ENCODE measurements at regions not wholly inside any gene's neighbourhood (a gene's known extent, or its start where the extent isn't known, plus 50 kb on each side); places are given as distances from the start of the nearest gene placed in this dataset.

DNA sequence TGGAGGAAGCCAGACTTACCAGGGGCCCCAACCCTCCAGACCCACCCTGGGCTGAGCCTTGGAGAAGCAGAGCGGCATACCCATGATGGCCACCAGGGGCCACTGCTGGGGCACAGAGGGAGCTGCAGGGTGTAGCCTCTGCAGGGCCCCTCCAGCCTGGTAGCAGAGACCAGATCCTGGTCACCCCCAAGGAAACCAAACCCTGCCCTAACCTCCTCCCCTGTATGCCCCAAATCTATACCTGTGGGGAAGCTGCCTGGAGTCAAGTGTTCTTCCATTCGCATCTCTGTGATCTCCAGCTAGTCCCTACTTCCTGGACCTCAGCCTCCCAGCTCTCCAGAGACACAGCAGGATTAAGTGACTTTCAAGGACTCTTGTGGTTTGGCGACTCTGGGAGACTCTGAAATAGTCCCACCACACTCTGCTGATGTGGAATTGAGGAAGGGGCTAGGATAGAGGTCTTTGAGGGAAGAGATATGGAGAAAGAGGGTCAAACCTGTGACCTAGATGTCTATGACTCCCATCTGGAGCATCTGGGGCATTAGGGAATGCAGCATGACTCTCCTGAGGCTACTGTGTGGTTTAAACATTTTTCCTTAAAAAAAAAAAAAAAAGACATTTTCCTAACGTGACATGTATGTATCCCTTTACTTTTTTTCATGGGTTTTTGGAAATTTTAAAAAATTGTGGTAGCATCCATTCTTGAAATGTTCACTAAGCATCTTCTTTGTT, 119.2 kb upstream of the IPO9 start (continued):
- TF ChIP-seq, protein P1, sequence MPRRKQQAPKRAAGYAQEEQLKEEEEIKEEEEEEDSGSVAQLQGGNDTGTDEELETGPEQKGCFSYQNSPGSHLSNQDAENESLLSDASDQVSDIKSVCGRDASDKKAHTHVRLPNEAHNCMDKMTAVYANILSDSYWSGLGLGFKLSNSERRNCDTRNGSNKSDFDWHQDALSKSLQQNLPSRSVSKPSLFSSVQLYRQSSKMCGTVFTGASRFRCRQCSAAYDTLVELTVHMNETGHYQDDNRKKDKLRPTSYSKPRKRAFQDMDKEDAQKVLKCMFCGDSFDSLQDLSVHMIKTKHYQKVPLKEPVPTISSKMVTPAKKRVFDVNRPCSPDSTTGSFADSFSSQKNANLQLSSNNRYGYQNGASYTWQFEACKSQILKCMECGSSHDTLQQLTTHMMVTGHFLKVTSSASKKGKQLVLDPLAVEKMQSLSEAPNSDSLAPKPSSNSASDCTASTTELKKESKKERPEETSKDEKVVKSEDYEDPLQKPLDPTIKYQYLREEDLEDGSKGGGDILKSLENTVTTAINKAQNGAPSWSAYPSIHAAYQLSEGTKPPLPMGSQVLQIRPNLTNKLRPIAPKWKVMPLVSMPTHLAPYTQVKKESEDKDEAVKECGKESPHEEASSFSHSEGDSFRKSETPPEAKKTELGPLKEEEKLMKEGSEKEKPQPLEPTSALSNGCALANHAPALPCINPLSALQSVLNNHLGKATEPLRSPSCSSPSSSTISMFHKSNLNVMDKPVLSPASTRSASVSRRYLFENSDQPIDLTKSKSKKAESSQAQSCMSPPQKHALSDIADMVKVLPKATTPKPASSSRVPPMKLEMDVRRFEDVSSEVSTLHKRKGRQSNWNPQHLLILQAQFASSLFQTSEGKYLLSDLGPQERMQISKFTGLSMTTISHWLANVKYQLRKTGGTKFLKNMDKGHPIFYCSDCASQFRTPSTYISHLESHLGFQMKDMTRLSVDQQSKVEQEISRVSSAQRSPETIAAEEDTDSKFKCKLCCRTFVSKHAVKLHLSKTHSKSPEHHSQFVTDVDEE (CRISPR knock-in tag; IDR thresholded peaks at IDR 0.05) = no peak

DNA sequence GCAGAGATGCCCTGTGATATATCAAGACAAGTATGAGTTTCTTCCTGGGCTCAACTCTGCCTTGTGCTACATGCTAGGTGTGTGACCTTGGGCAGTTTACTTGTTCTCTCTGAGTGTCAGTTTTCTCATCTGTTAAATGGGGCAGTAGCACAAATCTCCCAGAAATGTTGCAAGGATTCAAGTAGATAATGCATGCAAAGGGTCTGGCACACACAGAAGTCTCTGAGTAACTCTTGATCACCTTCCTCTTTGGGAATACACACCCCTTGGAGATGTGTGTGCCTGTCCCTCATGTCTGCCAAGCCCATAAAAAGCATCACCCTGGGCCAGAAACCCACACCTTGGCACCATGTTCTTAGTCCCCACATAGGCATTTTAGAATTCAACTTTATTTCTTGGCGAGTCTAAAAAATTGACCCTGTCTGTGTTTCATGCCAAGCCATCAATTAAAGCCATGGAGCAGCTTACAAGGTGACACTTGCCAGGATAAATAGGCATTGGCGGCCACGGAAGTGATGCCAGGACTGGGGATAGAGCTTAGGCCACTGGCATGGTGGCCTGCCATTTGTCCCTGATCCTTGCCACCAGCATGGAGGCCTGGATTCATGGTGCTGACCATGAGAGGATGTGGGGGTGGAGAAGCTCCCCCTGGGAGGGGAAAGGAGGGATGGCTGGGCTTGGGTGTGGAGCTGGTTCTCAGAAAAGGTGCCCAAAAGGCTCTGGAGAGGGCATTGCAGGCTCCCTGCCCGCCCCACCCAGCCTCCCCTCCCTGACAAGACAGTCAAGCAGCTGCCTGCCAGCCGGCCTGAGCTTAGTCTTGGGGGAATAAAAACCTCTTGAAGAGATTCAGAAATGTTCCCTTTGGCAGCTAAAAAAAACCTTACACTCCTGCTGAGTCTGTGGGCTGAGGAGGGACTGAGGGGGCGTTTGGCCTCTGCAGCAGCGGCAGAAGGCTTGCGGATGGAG, 118.0 kb upstream of the IPO9 start:
- no peak for TF ChIP-seq PPARA (CRISPR knock-in tag; IDR thresholded peaks at IDR 0.05; ENCODE audit: borderline replicate concordance)
- no peak for TF ChIP-seq ZC3H10 (CRISPR knock-in tag; IDR thresholded peaks at IDR 0.05)
- no peak for TF ChIP-seq BACH2 (CRISPR knock-in tag; IDR thresholded peaks at IDR 0.05; ENCODE audit: borderline replicate concordance)
- TF ChIP-seq, protein P2, sequence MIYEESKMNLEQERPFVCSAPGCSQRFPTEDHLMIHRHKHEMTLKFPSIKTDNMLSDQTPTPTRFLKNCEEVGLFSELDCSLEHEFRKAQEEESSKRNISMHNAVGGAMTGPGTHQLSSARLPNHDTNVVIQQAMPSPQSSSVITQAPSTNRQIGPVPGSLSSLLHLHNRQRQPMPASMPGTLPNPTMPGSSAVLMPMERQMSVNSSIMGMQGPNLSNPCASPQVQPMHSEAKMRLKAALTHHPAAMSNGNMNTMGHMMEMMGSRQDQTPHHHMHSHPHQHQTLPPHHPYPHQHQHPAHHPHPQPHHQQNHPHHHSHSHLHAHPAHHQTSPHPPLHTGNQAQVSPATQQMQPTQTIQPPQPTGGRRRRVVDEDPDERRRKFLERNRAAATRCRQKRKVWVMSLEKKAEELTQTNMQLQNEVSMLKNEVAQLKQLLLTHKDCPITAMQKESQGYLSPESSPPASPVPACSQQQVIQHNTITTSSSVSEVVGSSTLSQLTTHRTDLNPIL (CRISPR knock-in tag; IDR thresholded peaks at IDR 0.05; ENCODE audit: low read depth) = no peak
- TF ChIP-seq ZNF8 (CRISPR knock-in tag; IDR thresholded peaks at IDR 0.05) = no peak
- TF ChIP-seq GLIS3 (CRISPR knock-in tag; IDR thresholded peaks at IDR 0.05) = no peak
- no peak for TF ChIP-seq ZFP3 (CRISPR knock-in tag; IDR thresholded peaks at IDR 0.05)
- no peak for TF ChIP-seq ARNTL (CRISPR knock-in tag; IDR thresholded peaks at IDR 0.05; ENCODE audit: borderline replicate concordance, low read depth)
- no peak for TF ChIP-seq ESRRG (CRISPR knock-in tag; IDR thresholded peaks at IDR 0.05)
- TF ChIP-seq OSR1 (CRISPR knock-in tag; IDR thresholded peaks at IDR 0.05) = no peak
- TF ChIP-seq, protein P3, sequence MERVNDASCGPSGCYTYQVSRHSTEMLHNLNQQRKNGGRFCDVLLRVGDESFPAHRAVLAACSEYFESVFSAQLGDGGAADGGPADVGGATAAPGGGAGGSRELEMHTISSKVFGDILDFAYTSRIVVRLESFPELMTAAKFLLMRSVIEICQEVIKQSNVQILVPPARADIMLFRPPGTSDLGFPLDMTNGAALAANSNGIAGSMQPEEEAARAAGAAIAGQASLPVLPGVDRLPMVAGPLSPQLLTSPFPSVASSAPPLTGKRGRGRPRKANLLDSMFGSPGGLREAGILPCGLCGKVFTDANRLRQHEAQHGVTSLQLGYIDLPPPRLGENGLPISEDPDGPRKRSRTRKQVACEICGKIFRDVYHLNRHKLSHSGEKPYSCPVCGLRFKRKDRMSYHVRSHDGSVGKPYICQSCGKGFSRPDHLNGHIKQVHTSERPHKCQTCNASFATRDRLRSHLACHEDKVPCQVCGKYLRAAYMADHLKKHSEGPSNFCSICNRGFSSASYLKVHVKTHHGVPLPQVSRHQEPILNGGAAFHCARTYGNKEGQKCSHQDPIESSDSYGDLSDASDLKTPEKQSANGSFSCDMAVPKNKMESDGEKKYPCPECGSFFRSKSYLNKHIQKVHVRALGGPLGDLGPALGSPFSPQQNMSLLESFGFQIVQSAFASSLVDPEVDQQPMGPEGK (CRISPR knock-in tag; IDR thresholded peaks at IDR 0.05; ENCODE audit: borderline replicate concordance) = no peak
- ATAC-seq = no peak

DNA sequence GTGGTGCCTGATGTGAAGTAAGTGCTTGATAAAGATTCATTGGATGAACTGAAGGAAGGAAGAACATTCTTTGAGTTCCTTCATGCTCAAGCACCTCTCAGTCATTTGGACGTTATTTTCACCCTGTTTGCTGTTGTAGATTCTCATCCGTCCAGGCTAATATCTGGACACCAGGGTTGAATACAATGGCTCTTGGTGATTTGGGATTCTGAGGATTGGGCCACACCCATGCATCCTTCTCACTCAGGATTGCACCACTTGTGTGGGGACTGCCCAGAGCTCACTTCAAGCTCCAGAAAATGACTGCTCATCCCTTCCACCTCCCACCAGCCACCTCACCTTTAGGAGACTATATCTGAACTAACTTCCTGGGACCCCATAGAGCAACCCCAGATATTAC, 117.1 kb upstream of the IPO9 start:
- TF ChIP-seq ZC3H10 (CRISPR knock-in tag; IDR thresholded peaks at IDR 0.05) (no peak), CSDC2 (CRISPR knock-in tag; IDR thresholded peaks at IDR 0.05) (no peak), ISL1 (CRISPR knock-in tag; IDR thresholded peaks at IDR 0.05) (no peak)
- TF ChIP-seq, protein P2 (CRISPR knock-in tag; IDR thresholded peaks at IDR 0.05; ENCODE audit: low read depth) = no peak
- ATAC-seq = no peak

DNA sequence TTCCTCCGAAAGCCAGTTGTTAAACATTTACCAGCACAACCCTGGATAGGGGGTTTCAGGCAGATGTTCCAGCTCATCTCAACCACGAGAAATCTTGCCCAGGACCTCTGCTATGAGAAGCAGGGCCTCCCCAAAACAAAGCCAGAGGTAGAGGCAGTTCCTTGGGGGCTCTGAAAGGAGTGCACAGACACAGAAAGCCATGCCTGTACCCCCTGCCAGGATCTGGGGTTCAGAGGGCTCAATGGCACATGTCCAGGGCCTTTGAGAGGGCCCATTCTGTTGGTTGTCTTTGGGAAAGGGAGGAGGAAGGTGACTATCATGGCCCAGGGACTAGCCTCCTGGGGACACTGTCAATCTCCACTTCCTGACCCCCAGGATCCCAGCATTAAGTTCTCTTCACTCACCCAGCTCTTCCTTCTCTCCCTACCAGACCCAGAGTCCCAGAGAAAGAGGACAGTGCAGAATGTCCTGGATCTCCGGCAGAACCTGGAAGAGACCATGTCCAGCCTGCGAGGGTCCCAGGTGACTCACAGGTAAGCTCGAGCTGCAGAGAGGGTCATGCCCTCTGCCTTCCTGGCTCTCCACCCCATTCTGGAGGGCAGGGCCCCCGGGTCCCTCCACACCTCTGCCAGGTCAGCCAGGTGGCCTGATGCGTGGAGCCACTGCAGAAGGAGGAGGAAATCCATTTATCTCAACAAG, 116.4 kb upstream of the IPO9 start:
- ATAC-seq = no peak
- TF ChIP-seq ESRRG (CRISPR knock-in tag; IDR thresholded peaks at IDR 0.05) = no peak
- TF ChIP-seq, protein P3 (CRISPR knock-in tag; IDR thresholded peaks at IDR 0.05; ENCODE audit: borderline replicate concordance) = no peak
